ENCODE measurements at regions not wholly inside any gene's neighbourhood (a gene's known extent, or its start where the extent isn't known, plus 50 kb on each side); places are given as distances from the start of the nearest gene placed in this dataset.

GRCh38 chr16:87548046-87548445 lies 54.3 kb upstream of the JPH3 start:
- peaks cover 0 to 48% (median 18%) of the 10 kb centered on the region in 3 donors for H3K27me3 ChIP-seq (ENCODE audit: insufficient read depth in 3 of 3, low read length in 2 of 3)
- 15 to 32% (median 15%) methylated on average over 2 to 3 of the region's 3 CpGs for WGBS, 3 donors

GRCh38 chr16:87543436-87544191 lies 50.8 kb upstream of the ZCCHC14 start:
- peak in 1 of 4 donors; percentile 63 for ATAC-seq
- peaks cover 0 to 72% (median 33%) of the 10 kb centered on the region in 3 donors for H3K27me3 ChIP-seq (ENCODE audit: insufficient read depth in 3 of 3, low read length in 2 of 3)
- intact Hi-C loops (cut with DNase I) = loop anchor here in 1 of 2 donors (5.0 kb wide), 1 partner anchor 126 kb away; no protein-coding TSS in a partner anchor
- peak in 1 of 2 donors; percentile 37 for DNase-seq
- no peak for TF ChIP-seq CTCF (IDR thresholded peaks at IDR 0.05)
- H3K36me3 ChIP-seq (ENCODE audit: insufficient read depth in 1 of 2, low read depth in 1 of 2) = no peaks in the 10 kb centered on the region
- WGBS, 3 donors = 46 to 56% (median 50%) methylated on average over 28 of the region's 28 CpGs
- no peaks in the 10 kb centered on the region for H3K4me1 ChIP-seq
- H3K9me3 ChIP-seq = no peaks in the 10 kb centered on the region
- no peak overlapping the region for H3K4me3 ChIP-seq
- H3K27ac ChIP-seq = no peak overlapping the region

More at GRCh38 chr16:87548046-87548445, 54.3 kb upstream of the JPH3 start:
- intact Hi-C loops (cut with DNase I) = loop anchor here in 1 of 2 donors (5.0 kb wide), 1 partner anchor 89 kb away; no protein-coding TSS in a partner anchor
- ATAC-seq = no peak
- H3K27ac ChIP-seq = no peak overlapping the region
- no peak for DNase-seq
- H3K9me3 ChIP-seq = no peaks in the 10 kb centered on the region
- H3K4me1 ChIP-seq = no peaks in the 10 kb centered on the region
- no peak overlapping the region for H3K4me3 ChIP-seq
- no peaks in the 10 kb centered on the region for H3K36me3 ChIP-seq (ENCODE audit: insufficient read depth in 1 of 2, low read depth in 1 of 2)
- no peak for TF ChIP-seq CTCF (IDR thresholded peaks at IDR 0.05)

GRCh38 chr16:87542531-87543102 lies 49.8 kb upstream of the ZCCHC14 start:
- H3K27me3 ChIP-seq (ENCODE audit: insufficient read depth in 3 of 3, low read length in 2 of 3) = peaks cover 0 to 79% (median 32%) of the 10 kb centered on the region in 3 donors
- no peaks in the 10 kb centered on the region for H3K9me3 ChIP-seq
- TF ChIP-seq CTCF (IDR thresholded peaks at IDR 0.05) = no peak
- no peak overlapping the region for H3K4me3 ChIP-seq
- WGBS, 3 donors = 61 to 73% (median 70%) methylated on average over 17 of the region's 17 CpGs
- no peaks in the 10 kb centered on the region for H3K4me1 ChIP-seq
- no peak for DNase-seq
- H3K27ac ChIP-seq = no peak overlapping the region
- H3K36me3 ChIP-seq (ENCODE audit: insufficient read depth in 1 of 2, low read depth in 1 of 2) = no peaks in the 10 kb centered on the region
- no peak for ATAC-seq
- intact Hi-C loops (cut with DNase I) = loop anchor here in 1 of 2 donors (5.0 kb wide), 1 partner anchor 125 kb away; no protein-coding TSS in a partner anchor
